GM18505 (cell line): ENCODE measurements at regions not wholly inside any gene's neighbourhood (a gene's known extent, or its start where the extent isn't known, plus 50 kb on each side); places are given as distances from the start of the nearest gene placed in this dataset.

Source experiments
- ATAC-seq: cut with Tn5 transposase; IDR thresholded peaks from one replicate; pipeline ENCODE4 v1.9.1; 2021; ENCODE audit not compliant: unreplicated experiment
- POLR2A ChIP-seq: IDR thresholded peaks from 4 replicates; pipeline ENCODE4 v1.6.1; 2011; ENCODE audit warnings: borderline replicate concordance; ENCODE audit not compliant: insufficient read depth, insufficient read length; ENCODE audit errors: extremely low read depth

- ATAC-seq = no peak
- no peak for TF ChIP-seq POLR2A
Measured at GRCh38 chr9:86643946-86644674, 289.9 kb upstream of the TUT7 start.

- ATAC-seq = no peak
- no peak for TF ChIP-seq POLR2A
Measured at GRCh38 chr9:86642721-86643120, 288.5 kb upstream of the TUT7 start.

GRCh38 chr9:86641970-86642369, 287.8 kb upstream of the TUT7 start:
- TF ChIP-seq POLR2A = no peak
- ATAC-seq = no peak

- no peak for TF ChIP-seq POLR2A
- no peak for ATAC-seq
Measured at GRCh38 chr9:86639899-86640379, 285.7 kb upstream of the TUT7 start.

GRCh38 chr9:86639287-86639686, 285.1 kb upstream of the TUT7 start:
- TF ChIP-seq POLR2A = no peak
- no peak for ATAC-seq

- ATAC-seq = no peak
Measured at GRCh38 chr9:86638109-86638508, 283.9 kb upstream of the TUT7 start.

GRCh38 chr9:86637515-86637914, 283.3 kb upstream of the TUT7 start:
- ATAC-seq = no peak
- no peak for TF ChIP-seq POLR2A

More at GRCh38 chr9:86638109-86638508, 283.9 kb upstream of the TUT7 start:
- TF ChIP-seq POLR2A = no peak

GRCh38 chr9:86636519-86636918, 282.3 kb upstream of the TUT7 start:
- TF ChIP-seq POLR2A = no peak

GRCh38 chr9:86636038-86636437, 281.8 kb upstream of the TUT7 start:
- TF ChIP-seq POLR2A = no peak
- no peak for ATAC-seq

More at GRCh38 chr9:86636519-86636918, 282.3 kb upstream of the TUT7 start:
- ATAC-seq = no peak

GRCh38 chr9:86634501-86634900, 280.3 kb upstream of the TUT7 start:
- no peak for ATAC-seq
- no peak for TF ChIP-seq POLR2A

- no peak for ATAC-seq
- no peak for TF ChIP-seq POLR2A
Measured at GRCh38 chr9:86633945-86634344, 279.7 kb upstream of the TUT7 start.

GRCh38 chr9:86632537-86632936, 278.3 kb upstream of the TUT7 start:
- no peak for ATAC-seq
- TF ChIP-seq POLR2A = no peak

- ATAC-seq = no peak
- TF ChIP-seq POLR2A = no peak
Measured at GRCh38 chr9:86629530-86629929, 275.3 kb upstream of the TUT7 start.

GRCh38 chr9:86626802-86627201, 272.6 kb upstream of the TUT7 start:
- no peak for ATAC-seq
- TF ChIP-seq POLR2A = no peak

- ATAC-seq = no peak
- no peak for TF ChIP-seq POLR2A
Measured at GRCh38 chr9:86624630-86625029, 270.4 kb upstream of the TUT7 start.
